ENCODE measurements at regions not wholly inside any gene's neighbourhood (a gene's known extent, or its start where the extent isn't known, plus 50 kb on each side); places are given as distances from the start of the nearest gene placed in this dataset.

DNA sequence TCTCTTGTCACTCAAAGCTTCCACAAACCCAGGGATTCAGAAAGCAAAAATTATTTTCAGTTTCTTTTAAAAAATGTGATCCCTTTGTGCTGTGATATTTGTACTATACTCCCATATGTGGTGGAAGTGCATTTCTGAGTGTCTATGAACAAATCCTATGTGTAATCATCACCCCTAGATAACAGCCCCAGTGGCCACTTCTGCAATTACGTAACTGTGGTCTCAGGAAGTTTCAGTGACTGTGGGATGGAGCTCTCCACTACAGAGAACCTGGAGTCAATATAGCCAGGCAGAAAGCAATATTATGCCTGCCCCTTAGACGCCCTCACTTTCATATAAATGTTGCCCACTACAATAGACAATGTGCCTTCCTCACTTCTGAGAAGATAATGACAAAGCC is 1101.7 kb upstream of the GHITM start:
- Histone ChIP-seq H3K36me3 (no peaks in the 10 kb centered on the region), H3K9me3 (peaks cover 0 to 6% (median 0%) of the 10 kb centered on the region in 12 donors), H3K4me1 (no peaks in the 10 kb centered on the region), H3K27me3 (no peaks in the 10 kb centered on the region), H3K4me3 (no peak overlapping the region), H3K27ac (no peak overlapping the region)
- intact Hi-C loops (cut with DNase I), result no loop called here
- DNase-seq (no peak), ATAC-seq (no peak)
- TF ChIP-seq, protein P1, sequence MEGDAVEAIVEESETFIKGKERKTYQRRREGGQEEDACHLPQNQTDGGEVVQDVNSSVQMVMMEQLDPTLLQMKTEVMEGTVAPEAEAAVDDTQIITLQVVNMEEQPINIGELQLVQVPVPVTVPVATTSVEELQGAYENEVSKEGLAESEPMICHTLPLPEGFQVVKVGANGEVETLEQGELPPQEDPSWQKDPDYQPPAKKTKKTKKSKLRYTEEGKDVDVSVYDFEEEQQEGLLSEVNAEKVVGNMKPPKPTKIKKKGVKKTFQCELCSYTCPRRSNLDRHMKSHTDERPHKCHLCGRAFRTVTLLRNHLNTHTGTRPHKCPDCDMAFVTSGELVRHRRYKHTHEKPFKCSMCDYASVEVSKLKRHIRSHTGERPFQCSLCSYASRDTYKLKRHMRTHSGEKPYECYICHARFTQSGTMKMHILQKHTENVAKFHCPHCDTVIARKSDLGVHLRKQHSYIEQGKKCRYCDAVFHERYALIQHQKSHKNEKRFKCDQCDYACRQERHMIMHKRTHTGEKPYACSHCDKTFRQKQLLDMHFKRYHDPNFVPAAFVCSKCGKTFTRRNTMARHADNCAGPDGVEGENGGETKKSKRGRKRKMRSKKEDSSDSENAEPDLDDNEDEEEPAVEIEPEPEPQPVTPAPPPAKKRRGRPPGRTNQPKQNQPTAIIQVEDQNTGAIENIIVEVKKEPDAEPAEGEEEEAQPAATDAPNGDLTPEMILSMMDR (IDR thresholded peaks at IDR 0.05), result no peak
- TF ChIP-seq POLR2A (IDR thresholded peaks at IDR 0.05), result no peak
- WGBS, 4 donors, result 39 to 56% (median 52%) methylated on average over 2 of the region's 2 CpGs

DNA sequence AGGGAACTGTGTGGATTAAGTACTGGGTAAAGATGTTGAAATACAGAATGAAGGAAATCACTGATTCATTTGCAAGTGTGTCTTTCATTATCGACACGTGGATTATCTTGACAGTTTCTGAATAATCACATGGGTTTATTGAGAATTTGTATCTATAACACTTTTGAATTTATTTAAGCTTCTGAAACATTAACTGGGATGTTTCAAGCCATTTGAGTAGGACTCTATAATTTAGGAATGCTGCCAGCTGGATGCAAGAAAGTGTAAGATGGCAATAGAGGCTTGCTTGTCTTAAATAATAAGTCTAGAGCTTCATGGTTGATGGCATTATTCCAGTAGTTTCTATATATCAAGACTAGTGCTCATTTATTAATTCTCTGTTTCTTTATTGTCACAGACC is 1100.7 kb upstream of the GHITM start:
- Histone ChIP-seq H3K36me3 (no peaks in the 10 kb centered on the region), H3K4me3 (no peak overlapping the region), H3K4me1 (no peaks in the 10 kb centered on the region), H3K27me3 (no peaks in the 10 kb centered on the region), H3K9me3 (peaks cover 0 to 6% (median 0%) of the 10 kb centered on the region in 12 donors), H3K27ac (no peak overlapping the region)
- 75 to 85% (median 81%) methylated on average over 2 of the region's 2 CpGs for WGBS, 4 donors
- intact Hi-C loops (cut with DNase I), result no loop called here
- ATAC-seq (no peak), DNase-seq (no peak)
- TF ChIP-seq, protein P1 (IDR thresholded peaks at IDR 0.05), result no peak
- no peak for TF ChIP-seq POLR2A (IDR thresholded peaks at IDR 0.05)

DNA sequence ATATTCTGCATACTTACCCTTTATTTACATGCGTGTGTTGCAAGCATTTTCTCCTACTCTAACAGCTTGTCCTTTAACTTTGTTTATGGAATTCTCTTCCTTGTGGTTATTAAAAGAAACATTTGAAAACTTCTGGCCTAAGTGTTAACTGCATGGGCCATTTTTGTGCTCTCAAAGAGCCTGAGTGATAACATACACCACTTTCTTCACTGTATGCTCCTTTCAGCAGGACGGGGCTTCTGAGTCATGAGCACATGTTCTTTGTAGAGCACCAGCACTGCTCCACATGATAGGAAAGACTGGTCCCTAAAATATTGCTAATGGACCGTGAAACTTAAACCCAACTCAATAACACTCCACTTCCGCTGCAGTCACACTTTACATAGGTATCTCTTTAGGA is 1093.6 kb upstream of the GHITM start:
- WGBS, 4 donors, result 61 to 85% (median 75%) methylated on average over 4 of the region's 4 CpGs
- Histone ChIP-seq H3K4me1 (no peaks in the 10 kb centered on the region), H3K27ac (no peak overlapping the region), H3K4me3 (no peak overlapping the region), H3K36me3 (no peaks in the 10 kb centered on the region), H3K9me3 (no peaks in the 10 kb centered on the region), H3K27me3 (no peaks in the 10 kb centered on the region)
- DNase-seq, result no peak
- TF ChIP-seq POLR2A (IDR thresholded peaks at IDR 0.05), result no peak
- TF ChIP-seq, protein P1 (IDR thresholded peaks at IDR 0.05), result no peak
- intact Hi-C loops (cut with DNase I), result no loop called here
- no peak for ATAC-seq

DNA sequence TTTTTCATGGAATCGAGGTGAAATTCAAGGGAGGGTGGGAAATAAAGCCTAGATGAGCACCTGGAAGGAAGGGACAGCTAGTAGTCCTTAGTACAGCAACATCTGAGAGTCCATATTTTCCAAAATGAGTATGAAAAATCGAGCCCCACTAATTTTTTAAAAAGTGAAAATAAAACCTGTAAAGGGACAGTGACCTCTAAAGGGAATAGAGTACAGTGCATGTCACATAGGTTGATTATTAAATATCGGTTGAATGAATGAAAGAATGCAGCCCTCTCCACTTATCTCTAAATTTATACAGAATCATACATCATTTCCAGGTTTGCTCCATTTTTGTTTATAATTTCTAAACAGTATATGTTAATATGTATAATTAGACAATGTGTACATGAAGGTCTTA is 1088.5 kb upstream of the GHITM start:
- Histone ChIP-seq H3K4me3 (no peak overlapping the region), H3K36me3 (no peaks in the 10 kb centered on the region), H3K4me1 (no peaks in the 10 kb centered on the region), H3K27me3 (no peaks in the 10 kb centered on the region), H3K9me3 (no peaks in the 10 kb centered on the region), H3K27ac (no peak overlapping the region)
- intact Hi-C loops (cut with DNase I), result no loop called here
- WGBS, 4 donors, result 64 to 76% (median 75%) methylated on average over 3 of the region's 3 CpGs
- TF ChIP-seq POLR2A (IDR thresholded peaks at IDR 0.05), result no peak
- TF ChIP-seq, protein P1 (IDR thresholded peaks at IDR 0.05), result peak in 1 of 12 donors; percentile 4
- ATAC-seq (no peak), DNase-seq (no peak)

All from heart left ventricle (tissue), 16 donors.